Thoracic aorta (tissue), 2 donors: ENCODE measurements at regions not wholly inside any gene's neighbourhood (a gene's known extent, or its start where the extent isn't known, plus 50 kb on each side); places are given as distances from the start of the nearest gene placed in this dataset.
"Not testable (repeated sequence)": the region's sequence is repeated elsewhere in the genome, so short reads cannot be mapped to it uniquely, and the experiment has no call there.

Source experiments
- ATAC-seq: fragments of 150-250 bp; one replicate; pipeline ENCODE4 v1.8.0; 2017; ENCODE audit warnings: low read depth; ENCODE audit not compliant: insufficient number of reproducible peaks, low FRiP score
- DNase-seq: peaks from one replicate; pipeline ENCODE4 v3.0.0-alpha.2; 2020; ENCODE audit warnings: low spot score
- H3K27ac ChIP-seq, 2 donors: fragments of 200-600 bp; sonication (generic); 1 replicate in 1 of 2; 2 replicates in 1 of 2; pipeline ENCODE4 v1.5.1; 2016; ENCODE audit warnings: mild to moderate bottlenecking in 2 of 2, moderate library complexity in 2 of 2
- H3K27me3 ChIP-seq: fragments of 200-600 bp; sonication (generic); replicated peaks from 2 replicates; pipeline ENCODE4 v1.6.0; 2016; ENCODE audit warnings: mild to moderate bottlenecking; ENCODE audit not compliant: insufficient read depth
- H3K36me3 ChIP-seq: fragments of 200-600 bp; sonication (generic); one replicate; pipeline ENCODE4 v1.5.1; 2016
- H3K4me1 ChIP-seq, 2 donors: fragments of 200-600 bp; sonication (generic); 1 replicate in 1 of 2; 2 replicates in 1 of 2; pipeline versions ENCODE4 v1.5.1 to v1.6.0; 2016; ENCODE audit warnings: low read depth in 2 of 2, mild to moderate bottlenecking in 1 of 2; ENCODE audit not compliant: control insufficient read depth in 1 of 2
- H3K4me3 ChIP-seq: fragments of 200-600 bp; sonication (generic); 2 replicates; pipeline ENCODE4 v1.5.1; 2016; ENCODE audit warnings: mild to moderate bottlenecking
- H3K9me3 ChIP-seq: fragments of 200-600 bp; sonication (generic); 2 replicates; pipeline ENCODE4 v1.5.1; 2016
- CTCF ChIP-seq: fragments of 200-600 bp; sonication (generic); IDR thresholded peaks from one replicate; pipeline ENCODE4 v1.5.1; 2019; ENCODE audit warnings: antibody characterized with exemption

- no peaks in the 10 kb centered on the region for H3K9me3 ChIP-seq
- H3K4me3 ChIP-seq = no peak overlapping the region
- H3K4me1 ChIP-seq = no peaks in the 10 kb centered on the region
- no peak overlapping the region for H3K27ac ChIP-seq
- no peak for DNase-seq
- no peaks in the 10 kb centered on the region for H3K27me3 ChIP-seq
- TF ChIP-seq CTCF = no peak
- no peak for ATAC-seq
- H3K36me3 ChIP-seq = no peaks in the 10 kb centered on the region
Measured at GRCh38 chr10:2326411-2326810, 589.1 kb upstream of the ADARB2 start.

GRCh38 chr10:2315045-2315485 lies 577.7 kb upstream of the ADARB2 start:
- H3K9me3 ChIP-seq, H3K27me3 ChIP-seq, H3K27ac ChIP-seq, DNase-seq, H3K36me3 ChIP-seq, ATAC-seq, H3K4me1 ChIP-seq, H3K4me3 ChIP-seq: not testable (repeated sequence)

GRCh38 chr10:2306081-2306480 lies 568.8 kb upstream of the ADARB2 start:
- no peaks in the 10 kb centered on the region for H3K27me3 ChIP-seq
- no peaks in the 10 kb centered on the region for H3K9me3 ChIP-seq
- H3K4me1 ChIP-seq = no peaks in the 10 kb centered on the region
- no peak overlapping the region for H3K4me3 ChIP-seq
- no peak for ATAC-seq
- H3K27ac ChIP-seq = no peak overlapping the region
- no peak for TF ChIP-seq CTCF
- DNase-seq = no peak
- H3K36me3 ChIP-seq = no peaks in the 10 kb centered on the region

GRCh38 chr10:2303169-2303568 lies 565.8 kb upstream of the ADARB2 start:
- H3K27me3 ChIP-seq = no peaks in the 10 kb centered on the region
- H3K9me3 ChIP-seq = no peaks in the 10 kb centered on the region
- H3K27ac ChIP-seq = no peak overlapping the region
- no peaks in the 10 kb centered on the region for H3K4me1 ChIP-seq
- ATAC-seq (no peak), DNase-seq (no peak)
- no peak for TF ChIP-seq CTCF
- H3K36me3 ChIP-seq = no peaks in the 10 kb centered on the region
- no peak overlapping the region for H3K4me3 ChIP-seq

GRCh38 chr10:2301227-2301626 lies 563.9 kb upstream of the ADARB2 start:
- no peaks in the 10 kb centered on the region for H3K4me1 ChIP-seq
- no peaks in the 10 kb centered on the region for H3K9me3 ChIP-seq
- H3K36me3 ChIP-seq = no peaks in the 10 kb centered on the region
- no peak for TF ChIP-seq CTCF
- ATAC-seq = no peak
- no peak overlapping the region for H3K27ac ChIP-seq
- no peak for DNase-seq
- H3K27me3 ChIP-seq = no peaks in the 10 kb centered on the region
- no peak overlapping the region for H3K4me3 ChIP-seq

- Histone ChIP-seq H3K4me3 (no peak overlapping the region), H3K36me3 (no peaks in the 10 kb centered on the region), H3K27me3 (no peaks in the 10 kb centered on the region), H3K4me1 (no peaks in the 10 kb centered on the region), H3K27ac (no peak overlapping the region), H3K9me3 (no peaks in the 10 kb centered on the region)
- no peak for ATAC-seq
- no peak for TF ChIP-seq CTCF
- DNase-seq = no peak
Measured at GRCh38 chr10:2300231-2300630, 562.9 kb upstream of the ADARB2 start.
